ENCODE measurements at regions not wholly inside any gene's neighbourhood (a gene's known extent, or its start where the extent isn't known, plus 50 kb on each side); places are given as distances from the start of the nearest gene placed in this dataset.

DNA sequence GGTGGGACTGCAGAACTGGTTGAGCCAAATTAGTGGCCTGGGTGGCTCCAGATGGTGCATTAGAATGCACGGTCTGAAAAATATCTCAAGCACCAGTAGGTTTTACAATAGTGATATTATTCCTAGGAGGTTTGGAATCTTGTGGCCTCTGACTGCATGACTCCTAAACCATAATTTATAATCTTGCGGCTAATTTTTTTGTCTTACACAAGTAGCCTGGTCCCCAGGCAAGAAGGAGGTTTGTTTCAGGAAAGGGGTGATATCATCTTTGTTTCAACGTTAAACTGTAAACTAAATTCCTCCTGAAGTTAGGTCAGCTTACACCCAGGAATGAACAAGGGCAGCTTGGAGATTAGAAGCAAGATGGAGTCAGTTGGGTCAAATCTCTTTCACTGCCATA is 98.9 kb upstream of the ARL4C start:
- ChIA-PET CTCF (no interaction called here), POLR2A (ENCODE audit: unreplicated experiment) (no interaction called here)
- no peaks in the 10 kb centered on the region for H3K4me1 ChIP-seq (ENCODE audit: insufficient read depth, low read length)
- no peak overlapping the region for H3K27ac ChIP-seq (ENCODE audit: low read length)
- H3K79me2 ChIP-seq (ENCODE audit: low read length), result no peaks in the 10 kb centered on the region
- ATAC-seq (no peak), DNase-seq (no peak)
- intact Hi-C loops (cut with micrococcal nuclease), result no loop called here
- no peaks in the 10 kb centered on the region for H3K9me2 ChIP-seq (replicated peaks; ENCODE audit: low read length)
- H3F3A ChIP-seq (ENCODE audit: low read length, unreplicated experiment), result no peaks in the 10 kb centered on the region
- no peak overlapping the region for H3K4me3 ChIP-seq (ENCODE audit: low read length)
- H3K4me2 ChIP-seq (ENCODE audit: low read length), result no peak overlapping the region
- TF ChIP-seq EZH2phosphoT487 (IDR thresholded peaks at IDR 0.05; ENCODE audit: borderline replicate concordance, low read length) (no peak), EZH2 (IDR thresholded peaks at IDR 0.05; ENCODE audit: low read length, unreplicated experiment) (no peak)
- TF ChIP-seq, protein P1, sequence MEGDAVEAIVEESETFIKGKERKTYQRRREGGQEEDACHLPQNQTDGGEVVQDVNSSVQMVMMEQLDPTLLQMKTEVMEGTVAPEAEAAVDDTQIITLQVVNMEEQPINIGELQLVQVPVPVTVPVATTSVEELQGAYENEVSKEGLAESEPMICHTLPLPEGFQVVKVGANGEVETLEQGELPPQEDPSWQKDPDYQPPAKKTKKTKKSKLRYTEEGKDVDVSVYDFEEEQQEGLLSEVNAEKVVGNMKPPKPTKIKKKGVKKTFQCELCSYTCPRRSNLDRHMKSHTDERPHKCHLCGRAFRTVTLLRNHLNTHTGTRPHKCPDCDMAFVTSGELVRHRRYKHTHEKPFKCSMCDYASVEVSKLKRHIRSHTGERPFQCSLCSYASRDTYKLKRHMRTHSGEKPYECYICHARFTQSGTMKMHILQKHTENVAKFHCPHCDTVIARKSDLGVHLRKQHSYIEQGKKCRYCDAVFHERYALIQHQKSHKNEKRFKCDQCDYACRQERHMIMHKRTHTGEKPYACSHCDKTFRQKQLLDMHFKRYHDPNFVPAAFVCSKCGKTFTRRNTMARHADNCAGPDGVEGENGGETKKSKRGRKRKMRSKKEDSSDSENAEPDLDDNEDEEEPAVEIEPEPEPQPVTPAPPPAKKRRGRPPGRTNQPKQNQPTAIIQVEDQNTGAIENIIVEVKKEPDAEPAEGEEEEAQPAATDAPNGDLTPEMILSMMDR (conservative IDR thresholded peaks at IDR 0.05; ENCODE audit: low read depth, low read length), result no peak
- BruUV-seq (replicated peaks), result no TSS peak
- H3K36me3 ChIP-seq (ENCODE audit: low read depth, low read length), result no peaks in the 10 kb centered on the region
- H3K27me3 ChIP-seq (ENCODE audit: low read length), result no peaks in the 10 kb centered on the region; the same call in 1 of the 2 replicates
- H3K9me3 ChIP-seq (ENCODE audit: low read length), result no peaks in the 10 kb centered on the region
- H3K9ac ChIP-seq (ENCODE audit: low read length), result no peak overlapping the region
- H2AFZ ChIP-seq (ENCODE audit: low read length), result no peak overlapping the region
- no peaks in the 10 kb centered on the region for H4K20me1 ChIP-seq (ENCODE audit: low read length)

DNA sequence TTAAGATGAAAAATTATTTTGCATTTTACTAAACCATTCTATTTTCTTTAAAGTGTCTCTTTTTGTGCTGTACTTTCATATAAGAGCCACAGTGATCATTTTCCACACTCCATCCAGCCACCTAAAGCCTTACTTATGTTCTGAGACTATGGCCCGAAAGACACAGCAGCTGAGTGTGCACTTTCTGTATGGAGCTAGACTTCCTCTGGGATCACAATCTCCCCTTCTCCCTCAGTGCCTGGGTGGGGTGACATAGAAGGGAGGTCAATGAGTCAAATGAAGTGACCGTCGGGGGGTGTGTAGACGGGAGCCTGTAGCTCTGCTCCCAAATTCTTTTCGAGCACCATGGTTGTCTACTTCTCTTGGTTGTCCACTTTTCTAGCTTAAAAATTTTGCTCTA is 97.8 kb upstream of the ARL4C start:
- DNase-seq (no peak), ATAC-seq (no peak)
- ChIA-PET CTCF (no interaction called here), POLR2A (ENCODE audit: unreplicated experiment) (no interaction called here)
- Histone ChIP-seq H3K4me1 (ENCODE audit: insufficient read depth, low read length) (no peaks in the 10 kb centered on the region), H4K20me1 (ENCODE audit: low read length) (no peaks in the 10 kb centered on the region), H3K27me3 (ENCODE audit: low read length) (no peaks in the 10 kb centered on the region; the same call in 1 of the 2 replicates), H3K4me2 (ENCODE audit: low read length) (no peak overlapping the region), H3F3A (ENCODE audit: low read length, unreplicated experiment) (no peaks in the 10 kb centered on the region), H3K9me2 (replicated peaks; ENCODE audit: low read length) (no peaks in the 10 kb centered on the region), H3K36me3 (ENCODE audit: low read depth, low read length) (no peaks in the 10 kb centered on the region), H3K4me3 (ENCODE audit: low read length) (no peak overlapping the region), H2AFZ (ENCODE audit: low read length) (no peak overlapping the region), H3K9me3 (ENCODE audit: low read length) (no peaks in the 10 kb centered on the region), H3K79me2 (ENCODE audit: low read length) (no peaks in the 10 kb centered on the region), H3K27ac (ENCODE audit: low read length) (no peak overlapping the region), H3K9ac (ENCODE audit: low read length) (no peak overlapping the region)
- intact Hi-C loops (cut with micrococcal nuclease), result no loop called here
- TF ChIP-seq EZH2 (IDR thresholded peaks at IDR 0.05; ENCODE audit: low read length, unreplicated experiment), result no peak
- TF ChIP-seq, protein P1 (conservative IDR thresholded peaks at IDR 0.05; ENCODE audit: low read depth, low read length), result no peak
- no peak for TF ChIP-seq EZH2phosphoT487 (IDR thresholded peaks at IDR 0.05; ENCODE audit: borderline replicate concordance, low read length)
- no TSS peak for BruUV-seq (replicated peaks)

DNA sequence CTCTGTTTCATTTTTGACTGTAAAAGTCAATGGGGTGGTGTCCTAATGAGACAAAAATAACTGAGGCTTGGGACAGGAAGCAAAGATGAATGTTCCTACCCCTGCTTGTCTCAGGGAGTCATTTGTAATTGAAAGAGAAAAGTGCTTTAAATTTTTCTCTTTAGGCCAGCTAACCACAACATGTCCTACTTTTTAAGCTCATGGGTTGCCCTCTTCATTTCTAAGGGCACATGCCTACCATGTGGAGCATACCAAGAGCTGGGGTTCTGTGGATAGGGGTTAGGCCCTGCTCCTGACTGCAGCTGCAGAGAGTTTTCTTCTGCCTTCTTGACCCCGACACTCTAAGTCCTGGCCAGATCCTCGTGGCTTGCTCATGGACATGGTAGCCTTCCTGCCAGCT is 96.8 kb upstream of the ARL4C start:
- intact Hi-C loops (cut with micrococcal nuclease), result no loop called here
- no peak overlapping the region for H3K4me2 ChIP-seq (ENCODE audit: low read length)
- BruUV-seq (replicated peaks), result no TSS peak
- H3K27ac ChIP-seq (ENCODE audit: low read length), result no peak overlapping the region
- no peaks in the 10 kb centered on the region for H3K4me1 ChIP-seq (ENCODE audit: insufficient read depth, low read length)
- H3K9me2 ChIP-seq (replicated peaks; ENCODE audit: low read length), result no peaks in the 10 kb centered on the region
- ATAC-seq (no peak), DNase-seq (no peak)
- H2AFZ ChIP-seq (ENCODE audit: low read length), result no peak overlapping the region
- no peaks in the 10 kb centered on the region for H4K20me1 ChIP-seq (ENCODE audit: low read length)
- CTCF ChIA-PET, result no interaction called here
- H3K79me2 ChIP-seq (ENCODE audit: low read length), result no peaks in the 10 kb centered on the region
- no peak overlapping the region for H3K9ac ChIP-seq (ENCODE audit: low read length)
- TF ChIP-seq EZH2phosphoT487 (IDR thresholded peaks at IDR 0.05; ENCODE audit: borderline replicate concordance, low read length) (no peak), EZH2 (IDR thresholded peaks at IDR 0.05; ENCODE audit: low read length, unreplicated experiment) (no peak)
- TF ChIP-seq, protein P1 (conservative IDR thresholded peaks at IDR 0.05; ENCODE audit: low read depth, low read length), result no peak
- H3K9me3 ChIP-seq (ENCODE audit: low read length), result no peaks in the 10 kb centered on the region
- no peaks in the 10 kb centered on the region for H3F3A ChIP-seq (ENCODE audit: low read length, unreplicated experiment)
- POLR2A ChIA-PET (ENCODE audit: unreplicated experiment), result no interaction called here
- no peaks in the 10 kb centered on the region for H3K36me3 ChIP-seq (ENCODE audit: low read depth, low read length)
- no peak overlapping the region for H3K4me3 ChIP-seq (ENCODE audit: low read length)
- H3K27me3 ChIP-seq (ENCODE audit: low read length), result no peaks in the 10 kb centered on the region; the same call in 1 of the 2 replicates
